ENCODE measurements at regions not wholly inside any gene's neighbourhood (a gene's known extent, or its start where the extent isn't known, plus 50 kb on each side); places are given as distances from the start of the nearest gene placed in this dataset.
"Not testable (repeated sequence)": the region's sequence is repeated elsewhere in the genome, so short reads cannot be mapped to it uniquely, and the experiment has no call there.

DNA sequence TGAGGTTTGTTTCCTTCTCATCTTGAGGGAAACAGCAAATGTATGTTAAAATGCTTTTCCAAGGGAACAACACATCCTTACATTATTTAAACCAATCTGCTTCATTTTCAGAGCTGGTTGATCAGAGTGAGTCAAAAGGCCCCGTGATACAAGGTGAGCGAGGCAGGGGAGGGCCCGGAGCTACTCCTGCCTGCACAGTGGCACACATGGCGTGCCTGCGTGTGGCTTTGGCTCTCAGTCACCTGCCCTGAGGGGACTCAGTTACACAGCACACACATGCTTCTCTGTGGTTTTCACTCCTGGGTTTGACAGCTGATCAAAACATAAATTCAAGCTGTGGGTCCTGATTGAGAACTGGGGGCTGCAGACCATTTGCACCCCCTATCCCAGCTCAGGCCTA is 105.3 kb downstream of the NSUN5 start:
- not testable (repeated sequence) for H3K9me3 Mint-ChIP-seq; ATAC-seq (replicated peaks; ENCODE audit: extremely low read depth, poor library complexity, severe bottlenecking); DNase-seq (ENCODE audit: low spot score in 2 of 2); H3K4me1 Mint-ChIP-seq; H3K4me3 Mint-ChIP-seq; H3K27me3 Mint-ChIP-seq; H3K27ac Mint-ChIP-seq (ENCODE audit: low read depth); H3K36me3 Mint-ChIP-seq (ENCODE audit: insufficient read depth)

- not testable (repeated sequence) for H3K4me1 Mint-ChIP-seq; H3K27ac Mint-ChIP-seq (ENCODE audit: low read depth); DNase-seq (ENCODE audit: low spot score in 2 of 2); ATAC-seq (replicated peaks; ENCODE audit: extremely low read depth, poor library complexity, severe bottlenecking); H3K36me3 Mint-ChIP-seq (ENCODE audit: insufficient read depth); H3K27me3 Mint-ChIP-seq; H3K4me3 Mint-ChIP-seq; H3K9me3 Mint-ChIP-seq
These were observed 107.4 kb downstream of the NSUN5 start for GRCh38 chr7:73201264-73201663.

- not testable (repeated sequence) for H3K9me3 Mint-ChIP-seq; H3K4me3 Mint-ChIP-seq; ATAC-seq (replicated peaks; ENCODE audit: extremely low read depth, poor library complexity, severe bottlenecking); H3K36me3 Mint-ChIP-seq (ENCODE audit: insufficient read depth); H3K4me1 Mint-ChIP-seq; H3K27me3 Mint-ChIP-seq; DNase-seq (ENCODE audit: low spot score in 2 of 2); H3K27ac Mint-ChIP-seq (ENCODE audit: low read depth)
These were observed 108.0 kb downstream of the NSUN5 start for GRCh38 chr7:73200518-73201099.

- not testable (repeated sequence) for H3K9me3 Mint-ChIP-seq; H3K27me3 Mint-ChIP-seq; DNase-seq (ENCODE audit: low spot score in 2 of 2); ATAC-seq (replicated peaks; ENCODE audit: extremely low read depth, poor library complexity, severe bottlenecking); H3K27ac Mint-ChIP-seq (ENCODE audit: low read depth); H3K36me3 Mint-ChIP-seq (ENCODE audit: insufficient read depth); H3K4me3 Mint-ChIP-seq; H3K4me1 Mint-ChIP-seq
These were observed 108.2 kb upstream of the SPDYE9 start for GRCh38 chr7:73193991-73194390.

- not testable (repeated sequence) for H3K4me1 Mint-ChIP-seq; H3K4me3 Mint-ChIP-seq; H3K36me3 Mint-ChIP-seq (ENCODE audit: insufficient read depth); H3K27ac Mint-ChIP-seq (ENCODE audit: low read depth); H3K9me3 Mint-ChIP-seq; H3K27me3 Mint-ChIP-seq; DNase-seq (ENCODE audit: low spot score in 2 of 2)
- peak; percentile 49 for ATAC-seq (replicated peaks; ENCODE audit: extremely low read depth, poor library complexity, severe bottlenecking)
These were observed 104.8 kb upstream of the SPDYE9 start for GRCh38 chr7:73190483-73191155.

DNA sequence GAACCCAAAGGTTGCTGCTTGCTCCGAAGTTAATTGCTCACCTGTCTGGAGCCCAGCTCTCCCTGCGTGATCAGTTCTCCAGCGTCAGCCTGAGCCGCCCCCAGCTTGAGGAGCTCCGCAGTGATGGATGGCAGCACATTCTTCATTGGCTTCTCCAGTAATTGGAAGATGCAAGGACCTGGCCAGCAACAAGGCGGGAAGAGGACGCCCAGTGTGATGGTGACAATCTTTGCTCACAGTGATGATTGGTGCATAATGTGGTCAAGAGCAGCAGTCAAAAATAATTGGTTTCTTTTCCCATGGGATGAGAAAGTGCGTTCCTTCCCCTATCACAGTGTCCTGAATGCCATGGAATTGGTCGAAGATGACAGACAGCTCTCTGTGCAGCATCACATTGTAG is 102.4 kb upstream of the SPDYE9 start:
- not testable (repeated sequence) for H3K4me3 Mint-ChIP-seq

DNA sequence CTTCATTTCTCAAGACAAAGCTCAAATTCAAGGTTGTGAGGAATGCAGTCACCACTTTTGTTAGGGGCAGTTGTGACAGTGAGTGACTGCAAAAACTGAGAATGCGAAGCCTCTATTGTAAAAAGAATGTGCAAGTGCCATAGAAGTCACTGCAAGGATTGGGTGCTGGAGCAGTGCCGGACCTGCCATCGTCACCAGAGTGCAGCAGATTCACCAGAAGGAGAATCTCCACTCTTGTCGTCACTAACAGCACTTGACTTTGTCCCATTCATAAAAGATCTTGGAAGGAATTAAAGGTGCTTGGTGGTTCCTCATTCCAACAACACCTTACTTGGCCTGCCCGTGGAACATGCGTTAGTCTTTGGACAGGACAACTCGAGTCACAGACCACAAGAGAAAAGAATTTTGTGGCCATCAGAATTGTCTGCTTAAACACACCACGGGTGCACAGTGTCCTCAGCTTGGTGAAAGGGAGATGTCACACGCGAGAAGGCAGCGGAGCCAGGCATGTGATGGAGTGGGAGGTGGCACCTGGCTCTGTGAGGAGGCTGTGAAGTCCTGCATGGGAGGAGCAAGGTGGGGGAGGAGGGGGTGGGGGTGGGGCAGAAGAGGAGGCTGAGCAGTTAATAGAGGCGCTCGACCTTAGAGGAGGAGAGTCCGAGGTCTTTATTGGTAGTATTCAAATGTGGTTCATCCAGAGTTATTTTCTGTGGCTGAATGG is 100.9 kb upstream of the SPDYE9 start:
- not testable (repeated sequence) for ATAC-seq (replicated peaks; ENCODE audit: extremely low read depth, poor library complexity, severe bottlenecking); H3K27ac Mint-ChIP-seq (ENCODE audit: low read depth); DNase-seq (ENCODE audit: low spot score in 2 of 2); H3K36me3 Mint-ChIP-seq (ENCODE audit: insufficient read depth); H3K4me1 Mint-ChIP-seq; H3K4me3 Mint-ChIP-seq; H3K9me3 Mint-ChIP-seq; H3K27me3 Mint-ChIP-seq

More for the DNA sequence above, 102.4 kb upstream of the SPDYE9 start:
- H3K27me3 Mint-ChIP-seq; H3K27ac Mint-ChIP-seq (ENCODE audit: low read depth); H3K9me3 Mint-ChIP-seq; H3K4me1 Mint-ChIP-seq; ATAC-seq (replicated peaks; ENCODE audit: extremely low read depth, poor library complexity, severe bottlenecking); H3K36me3 Mint-ChIP-seq (ENCODE audit: insufficient read depth); DNase-seq (ENCODE audit: low spot score in 2 of 2): not testable (repeated sequence)

- not testable (repeated sequence) for H3K4me1 Mint-ChIP-seq; H3K36me3 Mint-ChIP-seq (ENCODE audit: insufficient read depth); H3K27me3 Mint-ChIP-seq; H3K27ac Mint-ChIP-seq (ENCODE audit: low read depth); H3K4me3 Mint-ChIP-seq; DNase-seq (ENCODE audit: low spot score in 2 of 2); ATAC-seq (replicated peaks; ENCODE audit: extremely low read depth, poor library complexity, severe bottlenecking); H3K9me3 Mint-ChIP-seq
These were observed 91.0 kb upstream of the SPDYE9 start for GRCh38 chr7:73176813-73177212.

GRCh38 chr7:73175322-73175721 is 89.5 kb upstream of the SPDYE9 start:
- not testable (repeated sequence) for H3K4me1 Mint-ChIP-seq; DNase-seq (ENCODE audit: low spot score in 2 of 2); H3K4me3 Mint-ChIP-seq; ATAC-seq (replicated peaks; ENCODE audit: extremely low read depth, poor library complexity, severe bottlenecking); H3K9me3 Mint-ChIP-seq; H3K27ac Mint-ChIP-seq (ENCODE audit: low read depth); H3K36me3 Mint-ChIP-seq (ENCODE audit: insufficient read depth); H3K27me3 Mint-ChIP-seq

GRCh38 chr7:73170902-73171301 is 85.1 kb upstream of the SPDYE9 start:
- not testable (repeated sequence) for H3K27ac Mint-ChIP-seq (ENCODE audit: low read depth); DNase-seq (ENCODE audit: low spot score in 2 of 2); H3K4me1 Mint-ChIP-seq; H3K9me3 Mint-ChIP-seq; H3K36me3 Mint-ChIP-seq (ENCODE audit: insufficient read depth); H3K4me3 Mint-ChIP-seq; ATAC-seq (replicated peaks; ENCODE audit: extremely low read depth, poor library complexity, severe bottlenecking); H3K27me3 Mint-ChIP-seq

- not testable (repeated sequence) for DNase-seq (ENCODE audit: low spot score in 2 of 2); H3K4me3 Mint-ChIP-seq; H3K27me3 Mint-ChIP-seq; H3K4me1 Mint-ChIP-seq; H3K27ac Mint-ChIP-seq (ENCODE audit: low read depth); H3K36me3 Mint-ChIP-seq (ENCODE audit: insufficient read depth); H3K9me3 Mint-ChIP-seq; ATAC-seq (replicated peaks; ENCODE audit: extremely low read depth, poor library complexity, severe bottlenecking)
These were observed 84.6 kb upstream of the SPDYE9 start for GRCh38 chr7:73170415-73170814.

GRCh38 chr7:73166152-73166551 is 80.3 kb upstream of the SPDYE9 start:
- not testable (repeated sequence) for H3K36me3 Mint-ChIP-seq (ENCODE audit: insufficient read depth); H3K4me1 Mint-ChIP-seq; H3K9me3 Mint-ChIP-seq; ATAC-seq (replicated peaks; ENCODE audit: extremely low read depth, poor library complexity, severe bottlenecking); H3K27me3 Mint-ChIP-seq; H3K27ac Mint-ChIP-seq (ENCODE audit: low read depth); H3K4me3 Mint-ChIP-seq; DNase-seq (ENCODE audit: low spot score in 2 of 2)

DNA sequence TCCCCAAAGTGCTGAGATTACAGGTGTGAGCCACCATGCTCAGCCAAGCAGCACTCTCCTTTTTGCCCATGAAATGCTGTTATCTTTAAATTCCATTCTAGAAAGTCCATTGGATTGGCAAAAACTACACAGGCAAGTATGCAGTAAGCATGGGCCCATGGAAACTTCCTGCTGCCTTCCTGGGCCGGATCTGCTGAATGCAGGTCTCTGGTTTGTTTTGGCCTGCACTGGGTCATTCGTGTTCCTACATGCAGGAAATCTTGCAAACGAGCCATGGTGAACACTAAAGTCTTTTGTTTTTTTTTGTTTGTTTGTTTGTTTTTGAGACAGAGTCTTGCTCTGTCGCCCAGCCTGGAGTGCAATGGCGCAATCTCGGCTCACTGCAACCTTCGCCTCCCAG is 76.8 kb upstream of the SPDYE9 start:
- H3K27ac Mint-ChIP-seq (ENCODE audit: low read depth); DNase-seq (ENCODE audit: low spot score in 2 of 2); H3K27me3 Mint-ChIP-seq; H3K4me3 Mint-ChIP-seq; H3K9me3 Mint-ChIP-seq; H3K4me1 Mint-ChIP-seq; H3K36me3 Mint-ChIP-seq (ENCODE audit: insufficient read depth); ATAC-seq (replicated peaks; ENCODE audit: extremely low read depth, poor library complexity, severe bottlenecking): not testable (repeated sequence)

All from central memory CD8-positive, alpha-beta T cell (primary cell).